ENCODE measurements at regions not wholly inside any gene's neighbourhood (a gene's known extent, or its start where the extent isn't known, plus 50 kb on each side); places are given as distances from the start of the nearest gene placed in this dataset.
"Not testable (repeated sequence)": the region's sequence is repeated elsewhere in the genome, so short reads cannot be mapped to it uniquely, and the experiment has no call there.

GRCh38 chr2:67294218-67294617 is 102.9 kb upstream of the ETAA1 start:
- DNase-seq (ENCODE audit: low spot score), result no peak

GRCh38 chr2:67295406-67295805 is 101.7 kb upstream of the ETAA1 start:
- DNase-seq (ENCODE audit: low spot score), result no peak

- DNase-seq (ENCODE audit: low spot score), result no peak
Measured at GRCh38 chr2:67295851-67296250, 101.3 kb upstream of the ETAA1 start.

GRCh38 chr2:67304300-67304890 is 92.7 kb upstream of the ETAA1 start:
- DNase-seq (ENCODE audit: low spot score), result no peak

GRCh38 chr2:67309281-67309680 is 87.9 kb upstream of the ETAA1 start:
- no peak for DNase-seq (ENCODE audit: low spot score)

GRCh38 chr2:67311536-67311935 is 85.6 kb upstream of the ETAA1 start:
- DNase-seq (ENCODE audit: low spot score), result no peak

- DNase-seq (ENCODE audit: low spot score), result no peak
Measured at GRCh38 chr2:67312871-67313270, 84.3 kb upstream of the ETAA1 start.

GRCh38 chr2:67313536-67313935 is 83.6 kb upstream of the ETAA1 start:
- DNase-seq (ENCODE audit: low spot score), result no peak

- DNase-seq (ENCODE audit: low spot score), result no peak
Measured at GRCh38 chr2:67318031-67318430, 79.1 kb upstream of the ETAA1 start.

- DNase-seq (ENCODE audit: low spot score), result no peak
Measured at GRCh38 chr2:67318563-67318962, 78.6 kb upstream of the ETAA1 start.

GRCh38 chr2:67318993-67319481 is 78.1 kb upstream of the ETAA1 start:
- DNase-seq (ENCODE audit: low spot score), result no peak

- DNase-seq (ENCODE audit: low spot score), result no peak
Measured at GRCh38 chr2:67320861-67321587, 76.1 kb upstream of the ETAA1 start.

GRCh38 chr2:67321588-67321903 is 75.6 kb upstream of the ETAA1 start:
- DNase-seq (ENCODE audit: low spot score), result no peak

GRCh38 chr2:67322353-67323001 is 74.7 kb upstream of the ETAA1 start:
- DNase-seq (ENCODE audit: low spot score), result peak; percentile 24

- DNase-seq (ENCODE audit: low spot score), result no peak
Measured at GRCh38 chr2:67323209-67323991, 73.7 kb upstream of the ETAA1 start.

GRCh38 chr2:67329513-67329912 is 67.6 kb upstream of the ETAA1 start:
- DNase-seq (ENCODE audit: low spot score), result no peak

- DNase-seq (ENCODE audit: low spot score), result no peak
Measured at GRCh38 chr2:67329951-67330350, 67.2 kb upstream of the ETAA1 start.

- not testable (repeated sequence) for DNase-seq (ENCODE audit: low spot score)
Measured at GRCh38 chr2:67331419-67332086, 65.6 kb upstream of the ETAA1 start.

GRCh38 chr2:67337903-67338302 is 59.2 kb upstream of the ETAA1 start:
- no peak for DNase-seq (ENCODE audit: low spot score)

- no peak for DNase-seq (ENCODE audit: low spot score)
Measured at GRCh38 chr2:67338601-67339233, 58.4 kb upstream of the ETAA1 start.

- DNase-seq (ENCODE audit: low spot score), result no peak
Measured at GRCh38 chr2:67339234-67339885, 57.8 kb upstream of the ETAA1 start.

Data from HuH-7.5 (cell line).